VCaP (cell line): ENCODE measurements at regions not wholly inside any gene's neighbourhood (a gene's known extent, or its start where the extent isn't known, plus 50 kb on each side); places are given as distances from the start of the nearest gene placed in this dataset.

ENCODE experiments used
- H3K27ac ChIP-seq: fragments of 450-650 bp; 2 replicates; pipeline ENCODE4 v1.5.1; 2017
- TF ChIP-seq, protein P1 (sequence below): fragments of 450-650 bp; conservative IDR thresholded peaks from 2 replicates; pipeline ENCODE4 v1.5.1; 2017; ENCODE audit warnings: mild to moderate bottlenecking, moderate library complexity

DNA sequence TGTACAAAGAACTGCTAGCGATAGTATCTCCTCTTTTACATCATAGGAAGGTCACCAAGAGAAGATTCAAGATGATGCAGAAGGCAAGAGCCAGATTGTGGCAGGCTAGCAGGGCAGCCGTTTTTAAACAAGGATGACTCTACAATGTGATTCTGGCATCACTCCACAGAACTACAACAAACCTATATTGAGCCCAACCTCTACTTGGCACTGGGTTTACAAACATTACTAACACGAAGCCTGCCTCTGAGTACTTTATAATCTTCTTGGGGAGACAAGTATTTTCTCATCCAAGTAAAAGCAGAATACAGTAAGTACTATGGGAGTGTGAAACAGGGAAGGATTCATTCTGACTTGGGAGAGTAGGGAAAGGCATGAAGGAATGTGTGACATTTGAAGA, 448.6 kb downstream of the ZNF608 start:
- no peak overlapping the region for H3K27ac ChIP-seq
- TF ChIP-seq, protein P1, sequence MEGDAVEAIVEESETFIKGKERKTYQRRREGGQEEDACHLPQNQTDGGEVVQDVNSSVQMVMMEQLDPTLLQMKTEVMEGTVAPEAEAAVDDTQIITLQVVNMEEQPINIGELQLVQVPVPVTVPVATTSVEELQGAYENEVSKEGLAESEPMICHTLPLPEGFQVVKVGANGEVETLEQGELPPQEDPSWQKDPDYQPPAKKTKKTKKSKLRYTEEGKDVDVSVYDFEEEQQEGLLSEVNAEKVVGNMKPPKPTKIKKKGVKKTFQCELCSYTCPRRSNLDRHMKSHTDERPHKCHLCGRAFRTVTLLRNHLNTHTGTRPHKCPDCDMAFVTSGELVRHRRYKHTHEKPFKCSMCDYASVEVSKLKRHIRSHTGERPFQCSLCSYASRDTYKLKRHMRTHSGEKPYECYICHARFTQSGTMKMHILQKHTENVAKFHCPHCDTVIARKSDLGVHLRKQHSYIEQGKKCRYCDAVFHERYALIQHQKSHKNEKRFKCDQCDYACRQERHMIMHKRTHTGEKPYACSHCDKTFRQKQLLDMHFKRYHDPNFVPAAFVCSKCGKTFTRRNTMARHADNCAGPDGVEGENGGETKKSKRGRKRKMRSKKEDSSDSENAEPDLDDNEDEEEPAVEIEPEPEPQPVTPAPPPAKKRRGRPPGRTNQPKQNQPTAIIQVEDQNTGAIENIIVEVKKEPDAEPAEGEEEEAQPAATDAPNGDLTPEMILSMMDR = no peak

DNA sequence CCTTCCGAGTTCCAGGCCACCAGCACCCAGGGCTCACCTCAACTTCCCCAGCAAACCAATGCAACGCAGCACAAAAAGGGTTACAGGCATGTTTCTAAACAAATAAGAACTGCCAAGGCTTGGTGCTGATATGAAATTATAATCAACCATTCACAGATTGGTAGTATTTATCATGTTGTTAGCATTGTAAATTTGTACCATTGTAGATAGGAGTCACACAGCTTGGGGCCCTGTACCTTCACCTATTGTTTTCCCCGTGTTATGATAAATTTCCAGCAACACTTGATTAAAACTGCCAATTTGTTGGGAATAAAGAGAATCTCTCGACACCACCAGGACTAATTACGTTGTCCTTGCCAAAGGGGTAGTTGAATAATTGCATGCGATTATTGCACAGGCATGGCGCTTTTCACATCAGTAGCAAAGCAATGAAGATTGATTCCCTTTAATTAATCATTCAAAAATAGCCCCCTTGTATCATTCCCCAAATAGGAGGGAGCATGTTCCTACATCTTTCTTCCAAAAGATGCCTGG, 454.1 kb downstream of the ZNF608 start:
- no peak overlapping the region for H3K27ac ChIP-seq

DNA sequence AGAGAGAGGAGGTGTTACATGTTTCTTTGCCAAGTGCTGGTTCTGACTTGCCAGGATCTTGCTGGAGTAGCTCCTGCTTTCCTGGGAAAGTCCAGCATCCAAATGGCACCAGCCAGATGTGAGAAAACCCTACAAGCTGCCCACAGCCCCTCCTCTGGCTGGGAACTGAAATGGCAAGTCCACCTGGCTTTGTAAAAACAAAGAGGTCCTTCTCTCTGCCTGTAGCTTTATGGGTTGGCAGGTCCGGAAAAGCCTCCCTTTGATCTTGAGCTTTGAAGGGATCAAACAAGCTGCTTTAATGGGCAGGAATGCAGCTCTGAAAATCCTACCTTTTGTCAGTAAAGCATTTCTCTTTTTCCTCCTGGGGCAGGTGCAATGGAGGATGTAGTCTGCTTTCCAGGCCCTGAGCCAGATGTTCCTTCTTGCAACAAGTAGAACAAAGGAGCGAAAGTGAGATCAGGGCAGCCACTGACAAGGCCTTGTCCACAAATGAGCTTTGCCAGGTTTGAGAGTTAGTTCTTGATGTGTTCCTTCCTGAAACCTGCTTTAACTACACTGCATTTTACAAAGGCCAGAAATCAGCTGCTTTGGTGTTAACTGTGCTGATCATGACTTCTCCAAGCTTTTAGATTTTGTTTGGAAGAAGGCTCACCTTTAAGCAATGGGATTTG, 456.7 kb downstream of the ZNF608 start:
- TF ChIP-seq, protein P1 = no peak
- no peak overlapping the region for H3K27ac ChIP-seq

More for the DNA sequence above, 454.1 kb downstream of the ZNF608 start:
- TF ChIP-seq, protein P1 = no peak

DNA sequence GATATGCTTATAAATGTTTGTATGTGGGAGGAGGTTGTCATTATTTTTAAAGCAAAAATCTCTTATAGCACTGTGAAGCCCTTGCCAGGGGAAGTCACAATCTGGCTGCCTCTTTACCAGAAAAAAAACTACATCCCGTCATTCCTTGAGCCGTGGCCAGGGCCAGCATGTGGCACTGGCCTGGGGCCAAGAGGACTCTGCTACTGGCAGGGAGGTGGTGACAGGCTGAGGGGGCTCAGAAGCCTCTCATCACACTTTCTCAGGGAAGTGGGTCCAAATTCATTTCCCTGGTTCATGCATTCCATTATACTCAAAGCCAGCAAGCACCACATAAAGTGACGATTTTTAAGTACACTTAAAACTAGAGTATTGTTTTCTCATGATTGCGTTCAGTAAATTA, 457.3 kb downstream of the ZNF608 start:
- H3K27ac ChIP-seq = no peak overlapping the region
- TF ChIP-seq, protein P1 = no peak

DNA sequence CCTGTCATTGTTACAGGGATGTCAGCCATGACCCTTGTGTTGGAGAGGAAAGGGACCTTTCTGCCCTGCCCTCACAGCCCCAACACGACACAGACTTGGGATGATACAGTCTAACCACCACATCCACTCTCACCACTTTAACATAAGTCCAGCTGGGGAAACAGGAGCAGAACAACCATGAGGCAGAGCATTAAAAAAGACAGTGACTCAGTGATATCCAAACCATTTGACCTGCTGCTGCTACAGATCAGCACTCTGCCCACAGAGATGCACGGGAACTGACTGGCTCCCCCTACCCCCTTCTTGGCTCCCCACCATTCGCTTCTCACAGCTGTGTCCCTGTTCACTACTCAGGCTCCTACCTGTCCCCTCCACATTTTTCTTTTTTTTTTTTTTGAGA, 458.6 kb downstream of the ZNF608 start:
- TF ChIP-seq, protein P1 = no peak
- H3K27ac ChIP-seq = no peak overlapping the region

DNA sequence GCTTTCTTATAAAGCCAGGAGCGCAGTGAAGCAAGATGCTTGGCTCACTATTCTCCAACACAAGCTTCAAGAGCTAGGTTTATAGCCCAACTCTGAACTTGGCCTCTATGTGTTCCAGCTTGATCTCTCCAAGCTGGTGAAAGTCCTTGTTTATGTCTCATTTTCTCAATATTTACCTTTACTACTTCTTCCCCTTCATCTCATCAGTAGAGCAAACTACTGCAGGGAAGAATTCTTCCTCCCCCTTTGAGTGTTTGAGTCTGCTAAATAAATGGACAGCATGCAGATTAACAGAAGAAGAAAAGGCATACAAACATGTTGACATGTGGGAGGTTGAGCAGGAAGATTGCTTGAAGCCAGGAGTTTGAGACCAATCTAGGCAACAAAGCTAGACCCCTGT, 460.7 kb downstream of the ZNF608 start:
- H3K27ac ChIP-seq = no peak overlapping the region
- TF ChIP-seq, protein P1 = no peak

DNA sequence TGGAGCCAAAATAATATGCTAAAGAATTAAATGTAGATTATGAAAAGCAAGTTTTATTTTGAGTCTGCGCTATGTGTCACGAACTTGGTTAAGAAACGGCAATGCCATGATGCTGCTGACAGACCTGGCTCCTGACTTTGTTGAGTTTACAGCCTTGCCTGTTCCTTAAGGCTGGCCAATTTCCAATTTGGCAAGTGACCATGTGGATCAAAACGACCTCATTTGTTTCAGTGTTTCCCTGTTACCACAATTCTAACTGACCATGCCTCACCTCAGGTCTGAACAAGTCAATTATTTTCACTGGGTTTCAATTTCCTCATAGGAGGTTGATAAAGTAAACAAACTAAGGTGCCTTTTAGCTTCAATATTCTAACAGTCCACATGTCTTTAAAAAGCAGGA, 461.4 kb downstream of the ZNF608 start:
- TF ChIP-seq, protein P1 = no peak
- no peak overlapping the region for H3K27ac ChIP-seq
